GM21360 (cell line): ENCODE measurements at regions not wholly inside any gene's neighbourhood (a gene's known extent, or its start where the extent isn't known, plus 50 kb on each side); places are given as distances from the start of the nearest gene placed in this dataset.

ENCODE experiments used
- ATAC-seq: cut with Tn5 transposase; IDR thresholded peaks from one replicate; pipeline ENCODE4 v1.9.1; 2021; ENCODE audit warnings: mild to moderate bottlenecking, moderate library complexity; ENCODE audit not compliant: unreplicated experiment

DNA sequence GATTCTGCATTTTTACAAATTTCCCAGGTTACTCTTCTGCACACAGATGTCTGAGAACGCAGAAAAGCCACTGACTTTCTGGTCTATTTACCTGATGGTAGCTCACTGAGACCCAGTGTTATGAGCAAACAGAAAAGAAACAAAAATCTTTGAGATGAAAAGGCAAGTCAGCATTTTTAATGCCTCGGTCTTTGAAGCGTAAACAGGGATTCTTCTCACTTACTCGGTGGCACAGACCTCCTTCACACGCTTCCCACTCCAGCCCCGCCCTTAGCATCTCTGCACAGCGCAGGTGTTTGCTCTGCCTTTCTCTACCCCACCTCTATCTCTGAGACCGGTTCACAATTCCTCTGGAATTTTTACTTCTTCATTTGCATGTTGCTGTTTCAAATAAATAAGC, 195.0 kb upstream of the IRX1 start:
- ATAC-seq = no peak

GRCh38 chr5:3394891-3395599, 200.6 kb upstream of the IRX1 start:
- no peak for ATAC-seq

DNA sequence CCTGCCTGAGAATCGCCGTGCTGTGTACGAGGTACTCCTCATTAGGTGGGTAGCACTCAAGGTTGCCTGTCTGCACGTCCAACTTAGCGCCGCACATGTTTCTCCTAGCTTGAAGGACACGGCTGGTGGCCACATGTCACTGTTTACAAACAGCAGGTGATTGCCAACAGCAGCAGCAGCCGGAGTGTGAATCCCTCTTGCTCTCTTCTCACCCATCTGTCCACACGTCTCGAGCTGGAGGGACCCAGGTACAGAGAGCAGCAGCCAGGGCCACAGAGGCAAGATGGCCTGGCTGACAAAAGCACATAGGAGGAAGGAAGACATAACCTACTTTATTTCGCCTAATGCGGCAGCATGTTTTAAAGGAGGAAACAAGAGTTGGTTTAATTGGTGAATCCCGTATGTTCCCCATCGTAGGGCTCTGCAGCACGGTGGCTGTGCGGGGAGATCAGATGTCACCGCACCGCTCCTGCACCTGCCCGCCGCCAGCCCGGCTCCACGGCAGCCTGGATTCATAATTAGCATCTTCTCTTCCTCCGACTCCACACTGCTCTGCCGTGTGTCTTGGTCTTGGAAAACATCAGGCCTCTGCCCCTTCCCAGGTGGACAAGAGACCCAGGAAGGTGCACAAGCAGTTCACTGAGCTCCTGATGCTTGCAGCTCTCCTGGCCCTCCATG, 201.6 kb upstream of the IRX1 start:
- no peak for ATAC-seq

DNA sequence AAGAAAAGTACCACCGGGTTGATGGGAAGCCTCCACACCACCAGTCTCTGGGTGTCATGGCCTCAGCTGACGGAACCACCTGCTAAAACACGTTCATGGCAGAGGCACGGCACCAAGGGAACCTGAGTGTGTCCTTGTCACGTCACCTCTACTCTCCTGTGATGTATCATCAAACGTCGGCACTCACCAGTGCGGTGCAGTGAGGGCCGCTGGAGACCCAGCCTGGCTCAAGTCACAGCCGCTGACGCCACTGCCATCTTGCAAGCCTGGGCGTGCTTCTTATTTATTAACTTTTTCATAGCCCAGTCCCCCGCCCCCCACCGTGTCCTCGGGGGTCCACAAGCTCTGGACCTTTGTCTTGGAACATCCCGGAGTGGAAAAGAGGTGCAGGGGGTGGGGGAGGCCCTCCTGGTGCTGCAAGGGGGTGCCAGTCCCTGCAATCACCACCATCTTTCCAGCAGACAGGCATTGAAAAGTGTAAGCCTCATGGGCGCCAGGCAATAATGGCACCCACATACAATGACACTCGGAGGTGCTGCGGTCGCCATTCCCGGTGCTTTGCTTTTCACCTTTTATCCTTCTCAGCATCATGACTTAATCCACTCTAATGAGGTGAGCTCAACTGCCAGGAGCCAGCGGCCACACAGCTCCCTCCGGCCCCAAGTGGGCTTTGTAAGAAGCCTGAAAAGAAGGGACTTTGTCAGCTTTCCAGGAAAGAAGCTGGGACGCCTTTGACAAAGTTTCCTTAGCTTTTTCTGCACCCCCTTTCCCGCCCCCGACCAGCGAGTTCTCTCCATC, 202.3 kb upstream of the IRX1 start:
- ATAC-seq = no peak

GRCh38 chr5:3392306-3392939, 203.2 kb upstream of the IRX1 start:
- ATAC-seq = no peak

DNA sequence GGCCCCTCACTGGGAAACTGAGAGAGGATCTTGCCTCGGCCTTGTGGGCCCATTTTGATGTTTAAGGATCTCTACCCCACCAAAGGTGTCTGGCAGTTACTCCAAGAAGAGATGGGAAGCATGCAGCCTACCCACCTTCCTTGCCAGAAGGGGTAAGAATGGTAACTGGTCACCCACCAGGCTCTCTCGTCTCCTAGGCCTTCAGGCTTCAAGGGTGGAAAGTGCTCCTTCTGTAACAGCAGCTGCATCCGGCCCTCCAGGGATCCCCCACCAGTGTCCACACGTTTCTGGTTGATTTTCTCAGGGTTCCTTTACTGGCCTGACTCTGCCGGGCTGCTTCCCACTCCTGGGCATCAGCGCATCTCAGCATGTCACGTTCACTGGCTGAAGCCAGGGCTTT, 204.4 kb upstream of the IRX1 start:
- no peak for ATAC-seq

GRCh38 chr5:3389471-3390026, 206.1 kb upstream of the IRX1 start:
- ATAC-seq = no peak

DNA sequence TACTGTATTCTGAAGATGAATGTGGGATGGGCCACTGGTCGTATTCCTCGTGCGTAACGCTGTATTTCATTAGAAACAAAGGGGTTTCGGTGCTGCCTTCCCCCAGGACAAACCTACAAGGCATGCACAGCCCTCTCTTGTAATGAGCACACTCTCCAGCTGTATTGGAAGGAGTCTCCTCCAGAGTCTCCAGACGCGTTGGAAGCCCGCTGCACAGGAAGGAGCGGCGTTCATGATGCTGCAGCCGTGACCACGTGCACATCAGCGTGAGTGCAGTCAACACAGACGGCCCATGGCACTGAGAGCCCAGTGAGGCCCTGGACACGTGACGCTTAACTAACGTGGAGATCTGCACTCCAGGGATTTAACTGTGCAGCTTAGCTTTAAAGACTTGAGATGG, 209.0 kb upstream of the IRX1 start:
- no peak for ATAC-seq

DNA sequence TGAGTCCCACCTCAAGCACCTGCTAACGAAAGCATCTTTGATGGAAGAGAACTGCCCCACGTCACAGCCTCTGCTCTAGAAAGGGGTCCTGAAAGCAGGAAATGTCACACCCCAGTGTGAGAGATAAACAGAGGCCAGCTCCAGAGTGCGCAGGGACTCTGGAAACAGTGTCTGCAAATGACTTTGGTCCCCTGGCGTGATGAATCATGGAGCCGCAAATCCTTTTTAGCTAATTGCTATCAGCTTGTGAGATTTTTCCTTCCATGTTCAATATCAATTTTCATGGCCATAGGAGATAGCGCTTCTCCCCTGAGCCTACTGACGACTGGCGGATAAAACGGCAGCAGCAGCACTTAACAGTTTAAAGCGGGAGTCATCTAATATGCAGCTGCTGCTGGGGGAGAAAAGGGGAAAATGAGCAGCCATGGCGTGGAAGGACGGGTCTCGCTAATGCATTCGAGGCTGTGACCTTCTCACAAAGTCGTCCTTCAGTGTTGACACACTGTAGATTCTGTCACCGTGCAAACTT, 209.6 kb upstream of the IRX1 start:
- ATAC-seq = no peak

GRCh38 chr5:3384531-3384930, 211.1 kb upstream of the IRX1 start:
- ATAC-seq = no peak

GRCh38 chr5:3382782-3383181, 212.8 kb upstream of the IRX1 start:
- no peak for ATAC-seq

- ATAC-seq = no peak
These were observed 213.5 kb upstream of the IRX1 start for GRCh38 chr5:3382151-3382550.

DNA sequence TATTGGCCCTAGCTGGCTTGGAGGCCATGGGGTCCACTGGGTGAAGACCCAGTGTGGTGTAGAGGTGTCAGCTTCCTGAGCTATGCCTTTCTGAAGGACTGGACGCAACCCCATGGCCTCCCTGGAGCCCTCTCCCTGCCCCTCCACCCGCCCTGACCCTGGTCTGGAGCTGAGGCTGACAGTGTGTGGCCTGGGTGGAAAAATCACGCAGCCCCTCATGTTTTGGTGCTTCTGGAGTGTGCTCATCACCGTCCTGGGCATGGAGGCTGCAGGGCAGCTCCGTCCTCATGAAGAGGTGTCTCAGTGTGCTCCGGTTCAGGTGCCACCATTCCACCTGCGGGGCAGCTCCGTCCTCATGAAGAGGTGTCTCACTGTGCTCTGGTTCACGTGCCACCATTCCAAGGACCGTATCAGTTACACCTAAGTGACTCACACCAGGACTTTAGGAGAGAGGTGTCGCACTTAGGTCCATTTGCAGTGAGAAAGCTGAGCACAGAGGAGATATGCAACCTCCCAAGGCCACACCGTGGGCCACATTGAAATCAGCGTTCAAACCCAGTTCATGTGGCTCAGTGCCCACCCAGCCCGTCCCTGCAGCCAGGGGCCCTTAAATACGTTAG, 214.3 kb upstream of the IRX1 start:
- ATAC-seq = no peak

GRCh38 chr5:3380689-3381088, 214.9 kb upstream of the IRX1 start:
- no peak for ATAC-seq

DNA sequence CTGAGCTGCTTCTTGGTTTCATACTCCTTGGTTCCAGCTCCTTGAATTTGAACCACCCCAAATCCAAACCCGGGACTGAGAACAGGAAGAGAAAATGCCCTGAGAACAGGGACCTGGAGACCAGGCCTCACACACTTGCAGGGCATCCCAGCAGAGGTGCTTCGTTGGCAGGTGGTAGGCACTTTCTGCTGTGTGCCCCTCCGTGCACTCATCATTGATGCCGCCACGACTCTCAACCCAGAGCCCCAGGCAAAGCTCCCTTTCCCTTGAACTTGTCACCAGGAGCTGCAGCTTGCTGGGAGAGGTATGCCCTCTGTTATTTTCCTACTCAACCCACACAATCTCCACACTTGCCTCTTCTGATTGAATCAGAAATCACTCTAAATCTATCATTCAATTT, 217.8 kb upstream of the IRX1 start:
- ATAC-seq = no peak

DNA sequence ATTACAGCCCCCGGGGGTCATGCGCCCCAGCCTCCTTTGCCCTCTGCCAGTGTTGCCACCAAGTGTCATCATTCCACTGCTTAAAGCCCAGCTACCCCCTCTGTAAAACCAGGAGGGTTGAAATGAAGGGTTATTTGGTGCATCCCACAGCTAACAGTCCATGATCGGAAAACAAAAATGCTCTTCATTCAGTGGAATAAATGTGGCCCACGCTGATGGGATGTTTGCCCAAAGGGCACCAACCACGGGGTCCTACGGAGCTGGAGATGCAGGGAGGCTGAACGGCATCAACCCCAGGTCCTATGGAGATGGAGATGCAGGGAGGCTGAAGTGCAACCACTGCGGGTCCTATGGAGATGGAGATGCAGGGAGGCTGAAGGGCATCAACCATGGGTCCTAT, 218.5 kb upstream of the IRX1 start:
- no peak for ATAC-seq

- ATAC-seq = no peak
These were observed 219.0 kb upstream of the IRX1 start for GRCh38 chr5:3376611-3377010.

- ATAC-seq = no peak
These were observed 219.9 kb upstream of the IRX1 start for GRCh38 chr5:3375586-3376311.

GRCh38 chr5:3373391-3373790, 222.2 kb upstream of the IRX1 start:
- ATAC-seq = no peak

DNA sequence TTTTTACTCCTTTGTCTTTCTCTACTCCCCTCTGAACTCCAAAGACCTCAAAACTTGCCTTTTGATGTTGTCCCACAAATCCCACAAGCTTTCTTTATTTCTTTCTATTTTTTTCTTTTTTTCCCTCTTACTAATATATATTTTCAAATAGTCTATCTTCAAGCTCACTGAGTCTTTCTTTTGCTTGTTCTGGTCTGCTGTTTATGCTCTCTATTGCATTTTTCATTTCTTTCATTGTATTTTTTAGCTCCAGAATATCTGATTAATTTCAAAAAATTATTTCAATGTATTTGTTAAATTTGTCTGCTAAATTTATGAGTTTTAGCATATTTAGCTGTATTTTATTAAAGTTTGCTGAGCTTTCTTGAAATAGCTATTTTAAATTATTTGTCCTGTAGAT, 223.3 kb upstream of the IRX1 start:
- no peak for ATAC-seq
